Stimulated activated CD8-positive, alpha-beta memory T cell treated with anti-CD3 and anti-CD28 coated beads, Interleukin-2, amount 100 ng/mL, for 48 hours (primary cell): ENCODE measurements at regions not wholly inside any gene's neighbourhood (a gene's known extent, or its start where the extent isn't known, plus 50 kb on each side); places are given as distances from the start of the nearest gene placed in this dataset.
"Not testable (repeated sequence)": the region's sequence is repeated elsewhere in the genome, so short reads cannot be mapped to it uniquely, and the experiment has no call there.

Experiments
- DNase-seq, 2 donors: peaks; one replicate each; pipeline ENCODE4 v3.0.0-alpha.2; 2020; ENCODE audit warnings: low read depth in 2 of 2

DNA sequence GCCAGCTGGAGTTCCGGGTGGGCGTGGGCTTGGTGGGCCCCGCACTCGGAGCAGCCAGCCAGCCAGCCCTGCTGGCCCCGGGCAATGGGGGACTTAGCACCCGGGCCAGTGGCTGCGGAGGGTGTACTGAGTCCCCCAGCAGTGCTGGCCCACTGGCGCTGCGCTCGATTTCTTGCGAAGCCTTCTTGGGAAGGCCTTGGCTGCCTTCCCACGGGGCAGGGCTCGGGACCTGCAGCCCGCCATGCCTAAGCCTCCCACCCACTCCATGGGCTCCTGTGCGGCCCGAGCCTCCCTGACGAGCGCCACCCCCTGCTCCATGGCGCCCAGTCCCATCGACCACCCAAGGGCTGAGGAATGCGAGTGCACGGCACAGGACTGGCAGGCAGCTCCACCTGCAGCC lies 321.6 kb downstream of the SH2D4B start:
- not testable (repeated sequence) for DNase-seq

- no peak for DNase-seq
Measured at GRCh38 chr10:80860719-80861118, 323.0 kb downstream of the SH2D4B start.

DNA sequence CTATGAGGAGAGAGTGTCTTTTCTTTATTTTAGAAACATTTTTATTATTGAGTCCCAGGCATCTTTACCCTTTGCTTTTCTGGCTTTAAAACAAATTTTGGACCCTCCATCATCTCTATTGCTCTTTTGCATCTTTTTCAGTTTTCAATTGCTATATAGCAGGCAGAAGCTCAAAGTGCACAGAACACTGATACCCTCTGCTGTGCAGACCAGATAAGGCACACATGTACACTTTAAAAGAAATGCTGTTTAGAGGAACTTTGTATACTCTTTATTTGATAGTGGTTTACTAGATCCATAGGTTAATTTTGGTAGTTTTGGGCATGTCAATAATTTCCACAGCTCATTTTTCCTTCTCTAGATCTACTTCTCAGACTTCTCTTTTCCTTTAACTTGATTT lies 324.2 kb downstream of the SH2D4B start:
- no peak for DNase-seq

GRCh38 chr10:80870282-80870681 lies 332.6 kb downstream of the SH2D4B start:
- DNase-seq, result no peak

- no peak for DNase-seq
Measured at GRCh38 chr10:80871083-80871482, 333.4 kb downstream of the SH2D4B start.

- DNase-seq, result no peak
Measured at GRCh38 chr10:80878330-80878729, 340.6 kb downstream of the SH2D4B start.

DNA sequence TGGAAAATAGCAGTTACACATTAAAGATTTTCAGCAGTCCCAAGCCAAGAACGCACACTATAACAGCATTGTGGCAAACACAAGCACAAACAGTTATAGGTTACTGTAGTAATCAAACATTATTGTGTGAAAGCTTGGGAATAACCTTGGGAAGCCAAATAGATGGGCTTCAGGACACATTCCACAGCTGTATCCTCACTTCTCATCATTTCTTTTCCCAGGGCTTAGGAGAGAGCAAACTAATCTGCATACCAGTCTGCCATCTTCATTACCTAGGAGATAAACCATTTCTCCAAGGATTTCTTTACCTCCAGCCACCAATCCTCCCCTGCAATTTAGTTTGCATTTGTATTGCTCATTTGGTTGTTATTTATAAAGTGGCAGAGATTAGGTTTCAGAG lies 352.4 kb downstream of the SH2D4B start:
- no peak for DNase-seq

GRCh38 chr10:80893256-80893655 lies 355.6 kb downstream of the SH2D4B start:
- DNase-seq, result no peak

DNA sequence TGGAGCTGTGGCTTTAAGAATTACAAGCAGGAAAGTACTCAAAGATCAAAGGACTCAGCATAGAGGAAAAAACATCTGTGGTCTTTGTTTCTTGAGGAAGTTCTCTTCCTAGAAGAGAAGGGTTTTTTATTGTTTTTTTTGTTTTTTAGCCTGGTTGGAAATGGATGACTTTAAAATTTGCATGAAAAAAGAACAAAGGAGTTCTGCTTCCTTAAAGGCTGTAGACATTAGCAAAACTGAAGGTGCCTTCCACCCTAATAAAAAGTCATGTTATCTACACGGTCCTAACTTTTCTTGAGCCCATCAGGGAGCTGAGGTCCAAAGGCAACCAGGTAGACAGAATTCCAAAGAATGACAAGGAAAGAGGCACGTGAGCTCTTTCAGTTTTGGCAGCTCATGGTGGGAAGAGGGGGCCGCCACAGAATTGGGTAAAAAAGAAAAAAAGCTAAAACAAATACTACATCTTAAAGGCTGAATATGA lies 356.6 kb downstream of the SH2D4B start:
- no peak for DNase-seq

DNA sequence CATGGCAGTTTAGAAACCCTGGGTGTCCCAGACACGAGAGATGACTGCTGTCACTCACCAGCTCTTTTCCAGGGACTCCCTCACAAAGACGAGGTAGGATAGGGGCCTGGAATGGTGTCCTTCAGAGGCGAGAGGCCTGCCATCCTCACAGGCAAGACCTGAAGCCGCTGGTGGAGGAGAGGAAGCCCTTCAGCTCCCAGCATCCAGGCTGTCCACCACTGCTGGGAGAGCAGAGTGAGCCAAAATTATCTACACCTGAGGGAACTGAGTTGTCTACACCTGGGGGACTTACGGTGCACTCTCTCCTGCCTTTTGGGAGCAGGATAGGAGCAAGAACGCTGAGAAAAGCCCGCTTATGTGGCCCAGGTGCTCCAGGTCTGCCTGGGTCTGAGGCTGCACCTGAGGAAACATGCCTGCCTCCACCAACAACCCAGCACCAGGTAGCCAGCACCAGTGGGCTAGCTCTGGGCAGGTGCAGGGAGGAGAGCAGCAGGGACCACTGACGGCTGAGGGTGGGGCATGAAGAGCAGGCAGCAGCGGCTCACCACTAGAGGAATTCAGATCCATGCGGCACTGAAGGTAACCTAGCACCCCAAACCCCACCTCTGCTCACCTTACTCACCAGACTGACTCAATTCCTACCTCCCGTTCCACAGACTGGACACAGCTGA lies 357.2 kb downstream of the SH2D4B start:
- DNase-seq, result no peak

GRCh38 chr10:80896076-80896475 lies 358.4 kb downstream of the SH2D4B start:
- DNase-seq, result no peak

GRCh38 chr10:80896959-80897358 lies 359.3 kb downstream of the SH2D4B start:
- no peak for DNase-seq

DNA sequence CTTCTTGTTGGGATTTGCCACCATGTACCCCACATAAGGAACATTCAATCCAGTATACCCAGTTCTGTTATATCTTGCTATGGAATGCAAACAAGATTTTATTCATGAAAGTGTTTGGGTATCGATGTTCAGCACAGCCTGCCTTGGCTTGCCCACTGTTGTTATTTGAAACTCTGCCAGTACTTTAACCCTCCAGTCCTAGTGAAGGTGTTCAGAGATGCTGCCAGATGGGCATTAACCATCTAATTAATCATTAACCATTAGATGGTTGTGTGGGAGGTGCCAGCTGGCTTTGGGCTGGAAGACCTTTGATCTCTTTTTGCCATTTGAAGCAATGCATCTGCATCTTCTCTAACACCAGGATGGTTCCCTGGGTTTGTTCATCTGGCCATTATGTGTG lies 363.0 kb downstream of the SH2D4B start:
- DNase-seq, result no peak

GRCh38 chr10:80908611-80909010 lies 370.9 kb downstream of the SH2D4B start:
- no peak for DNase-seq

DNA sequence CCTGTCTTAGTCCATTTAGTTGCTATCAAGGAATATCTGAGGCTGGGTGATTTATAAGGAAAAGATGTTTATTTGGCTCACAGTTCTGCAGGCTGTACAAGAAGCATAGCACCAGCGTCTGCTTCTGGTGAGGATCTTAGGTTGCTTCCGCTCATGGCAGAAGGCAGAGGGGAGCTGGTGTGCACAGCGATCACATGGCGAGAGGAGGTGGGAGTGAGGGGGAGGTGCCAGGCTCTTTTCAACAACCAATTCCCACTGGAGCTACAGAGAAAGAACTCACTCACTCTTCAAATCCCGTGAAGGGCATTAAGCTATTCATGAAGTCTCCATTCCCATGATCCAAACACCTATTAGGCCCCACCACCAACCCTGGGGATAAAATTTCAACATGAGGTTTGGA lies 371.6 kb downstream of the SH2D4B start:
- DNase-seq, result no peak

DNA sequence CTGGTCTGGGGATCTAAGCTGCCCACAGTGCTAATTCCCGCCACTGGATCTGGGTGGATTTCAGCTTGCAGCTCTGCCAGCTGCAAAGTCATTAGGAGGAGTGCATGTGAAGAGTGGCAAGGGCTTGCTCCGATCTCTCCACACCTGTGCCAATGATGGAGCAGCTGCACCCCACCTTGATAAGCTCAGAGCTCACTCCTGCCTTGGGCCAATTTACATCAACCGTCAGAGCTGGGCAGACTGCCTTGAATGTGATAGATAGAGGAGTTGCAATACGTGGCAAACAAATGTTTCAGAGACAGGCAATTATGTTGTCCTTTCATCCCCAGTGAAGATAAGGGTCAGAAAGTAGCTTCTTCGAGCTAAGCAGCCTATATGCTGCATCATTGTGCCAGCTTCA lies 379.9 kb downstream of the SH2D4B start:
- DNase-seq, result no peak

DNA sequence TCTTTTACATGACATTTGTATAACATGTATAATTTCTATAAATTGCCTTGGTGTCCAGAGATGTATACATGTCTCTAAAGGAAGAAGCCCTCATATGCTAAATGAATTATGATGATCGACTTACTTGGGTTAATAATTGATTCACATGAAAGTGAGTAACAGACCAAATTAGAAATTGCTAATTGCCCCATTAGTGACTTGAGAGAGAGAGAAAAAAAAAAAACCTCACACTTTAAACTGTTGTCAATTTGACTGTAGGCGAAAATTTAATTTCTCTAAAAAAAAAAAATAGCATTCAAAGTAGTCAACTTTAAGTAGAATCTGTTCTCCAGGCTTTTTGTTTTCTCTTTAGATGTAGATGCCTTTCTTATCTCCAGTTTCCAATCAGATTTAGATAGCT lies 383.3 kb downstream of the SH2D4B start:
- DNase-seq, result no peak

- peak in 1 of 2 donors; percentile 6 for DNase-seq
Measured at GRCh38 chr10:80924063-80924952, 386.6 kb downstream of the SH2D4B start.

DNA sequence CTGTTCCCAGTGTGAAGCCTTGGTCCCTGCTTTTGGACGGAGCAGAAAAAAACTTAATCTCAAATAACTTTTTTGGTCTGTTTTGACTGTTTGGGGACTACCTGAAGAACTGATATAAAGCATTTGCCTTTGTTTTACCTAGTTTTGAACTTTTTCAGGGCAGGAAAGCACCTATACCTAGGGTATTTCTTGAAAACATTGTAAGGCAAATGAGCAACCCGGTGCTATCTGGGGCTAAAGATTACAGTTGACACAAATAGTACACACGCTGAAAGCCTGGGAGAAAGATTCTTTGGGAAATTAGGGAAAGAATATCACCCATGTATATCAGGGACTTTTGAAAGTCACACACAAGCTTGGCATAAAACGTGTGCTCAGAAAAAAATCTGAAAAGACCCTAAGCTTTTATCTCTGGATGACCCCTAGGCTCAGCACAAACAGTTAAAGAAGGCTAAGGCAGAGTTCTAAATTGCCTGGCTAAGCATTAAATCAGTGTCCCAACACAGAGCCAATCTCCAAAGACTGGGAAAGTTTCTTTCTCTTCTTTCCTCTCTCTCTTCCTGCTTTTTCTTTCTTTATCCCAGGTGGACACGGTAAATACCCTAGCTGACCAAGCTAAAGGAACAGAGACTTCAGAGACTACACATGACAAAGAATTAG lies 389.8 kb downstream of the SH2D4B start:
- no peak for DNase-seq

DNA sequence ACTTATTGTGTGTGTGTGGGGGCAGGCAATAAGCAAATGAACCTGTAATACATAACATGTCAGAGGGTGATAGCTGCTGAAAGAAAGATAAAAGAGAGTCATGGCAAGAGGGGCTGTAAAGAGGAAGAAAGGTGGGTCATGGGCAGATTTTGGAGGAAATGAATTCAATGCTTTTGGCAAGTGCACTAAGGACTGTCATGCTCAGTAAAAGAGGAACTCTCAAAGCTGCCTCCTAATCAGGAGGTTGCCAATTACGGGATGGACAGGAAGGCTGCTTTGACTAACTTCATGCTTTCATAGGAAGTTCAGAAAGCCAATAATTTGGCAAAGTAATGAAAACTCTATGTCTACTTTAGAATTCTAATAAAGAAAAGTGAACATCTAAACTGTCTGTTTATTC lies 401.2 kb downstream of the SH2D4B start:
- no peak for DNase-seq

GRCh38 chr10:80945264-80945880 lies 407.7 kb downstream of the SH2D4B start:
- DNase-seq, result no peak

DNA sequence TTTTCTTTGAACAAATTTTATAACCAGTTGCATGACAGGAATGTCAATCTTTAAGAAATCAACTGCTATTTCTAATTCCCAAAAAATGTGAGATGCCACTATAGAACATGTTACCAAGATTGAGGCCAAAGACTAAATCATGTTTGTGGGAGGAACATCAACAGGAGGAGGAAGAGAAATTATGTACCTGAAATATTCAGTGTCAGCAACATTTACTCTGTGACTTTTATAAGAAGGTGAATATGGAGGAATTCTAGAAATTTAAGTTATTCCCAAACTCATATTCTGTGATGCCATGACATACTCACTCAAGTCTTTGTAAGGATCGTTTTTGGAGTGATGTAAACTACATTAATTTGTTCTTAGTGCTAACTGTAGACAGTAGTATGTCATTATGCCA lies 408.4 kb downstream of the SH2D4B start:
- no peak for DNase-seq
